Right lobe of liver (tissue), 6 donors: ENCODE measurements at regions not wholly inside any gene's neighbourhood (a gene's known extent, or its start where the extent isn't known, plus 50 kb on each side); places are given as distances from the start of the nearest gene placed in this dataset.

Experiments
- ATAC-seq, 4 donors: fragments of 200-7000 bp; cut with Tn5 transposase; one replicate each; pipeline ENCODE4 v1.9.1; 2020; ENCODE audit warnings: mild to moderate bottlenecking in 4 of 4, moderate library complexity in 4 of 4
- DNase-seq, 3 donors: peaks; one replicate each; pipeline ENCODE4 v3.0.0-alpha.2; 2020
- H3K27ac ChIP-seq, 3 donors: fragments of 200-600 bp; one replicate each; pipeline ENCODE4 v1.8.0; 2022
- H3K27me3 ChIP-seq, 2 donors: fragments of 200-600 bp; one replicate each; pipeline ENCODE4 v1.8.0; 2022
- H3K36me3 ChIP-seq, 4 donors: fragments of 200-600 bp; sonication (generic) in 1 of 4; one replicate each; pipeline versions ENCODE4 v1.5.1 to v1.8.0; 2017 to 2022; ENCODE audit warnings: control low read depth in 1 of 4
- H3K4me1 ChIP-seq, 4 donors: fragments of 200-600 bp; sonication (generic) in 1 of 4; one replicate each; pipeline versions ENCODE4 v1.5.1 to v1.8.0; 2017 to 2022; ENCODE audit warnings: control low read depth in 1 of 4
- H3K4me3 ChIP-seq, 3 donors: fragments of 200-600 bp; one replicate each; pipeline ENCODE4 v1.8.0; 2022
- H3K9me3 ChIP-seq, 4 donors: fragments of 200-600 bp; sonication (generic) in 1 of 4; one replicate each; pipeline versions ENCODE4 v1.5.1 to v1.8.0; 2017 to 2022; ENCODE audit warnings: control low read depth in 1 of 4
- CTCF ChIP-seq, 4 donors: fragments of 200-600 bp in 3 of 4; fragments of 450-650 bp in 1 of 4; IDR thresholded peaks; one replicate each; pipeline versions ENCODE4 v1.5.1 to v1.8.0; 2016 to 2022; ENCODE audit warnings: antibody characterized with exemption in 4 of 4, mild to moderate bottlenecking in 2 of 4
- POLR2A ChIP-seq: fragments of 450-650 bp; IDR thresholded peaks from one replicate; pipeline ENCODE4 v1.6.1; 2017; ENCODE audit warnings: antibody characterized with exemption, mild to moderate bottlenecking
- WGBS: methylation state at CpG from one replicate; pipeline ENCODE4 v1.1.6; 2018; ENCODE audit warnings: low coverage, low lambda C conversion rate; ENCODE audit not compliant: insufficient coverage; ENCODE audit errors: missing lambda C conversion rate; 5-methylcytosine and 5-hydroxymethylcytosine counted together
- intact Hi-C, 2 donors: fragments of 100-400 bp; cut with DNase I; formaldehyde crosslinking; loops; one replicate each; pipeline versions ENCODE4 v1.11.2 to v1.14.1; 2022
- donor health status: DM: no; HTN: yes; CAD: no.
- donor health status: DM: no; HTN: no; CAD: no.
- donor health status: DM: no; HTN: no; CAD: no.
- donor health status: DM: no; HTN: yes; CAD: no.
- donor health status: DM: no; HTN: yes; CAD: no.

GRCh38 chr4:115711575-115711974 is 598.2 kb upstream of the NDST4 start:
- ATAC-seq (no peak), DNase-seq (no peak)
- H3K27ac ChIP-seq = no peak overlapping the region
- no peaks in the 10 kb centered on the region for H3K27me3 ChIP-seq
- no peaks in the 10 kb centered on the region for H3K9me3 ChIP-seq
- TF ChIP-seq CTCF (IDR thresholded peaks at IDR 0.05) (no peak), POLR2A (no peak)
- no peak overlapping the region for H3K4me3 ChIP-seq
- WGBS = 32% methylated on average over 2 of the region's 2 CpGs
- intact Hi-C loops = no loop called here
- no peaks in the 10 kb centered on the region for H3K36me3 ChIP-seq
- no peaks in the 10 kb centered on the region for H3K4me1 ChIP-seq

GRCh38 chr4:115688961-115689360 is 575.5 kb upstream of the NDST4 start:
- no peak for TF ChIP-seq POLR2A
- no peak for TF ChIP-seq CTCF (IDR thresholded peaks at IDR 0.05)
- Histone ChIP-seq H3K4me1 (no peaks in the 10 kb centered on the region), H3K36me3 (no peaks in the 10 kb centered on the region), H3K4me3 (no peak overlapping the region), H3K27me3 (no peaks in the 10 kb centered on the region), H3K27ac (no peak overlapping the region), H3K9me3 (no peaks in the 10 kb centered on the region)
- ATAC-seq (no peak), DNase-seq (no peak)
- intact Hi-C loops = no loop called here

GRCh38 chr4:115687052-115687755 is 573.8 kb upstream of the NDST4 start:
- Histone ChIP-seq H3K27me3 (no peaks in the 10 kb centered on the region), H3K27ac (no peak overlapping the region), H3K9me3 (no peaks in the 10 kb centered on the region), H3K4me1 (no peaks in the 10 kb centered on the region), H3K4me3 (no peak overlapping the region), H3K36me3 (no peaks in the 10 kb centered on the region)
- 25% methylated on average over 1 of the region's 1 CpG for WGBS
- intact Hi-C loops = no loop called here
- DNase-seq (no peak), ATAC-seq (no peak)
- TF ChIP-seq CTCF (IDR thresholded peaks at IDR 0.05) (no peak), POLR2A (no peak)

DNA sequence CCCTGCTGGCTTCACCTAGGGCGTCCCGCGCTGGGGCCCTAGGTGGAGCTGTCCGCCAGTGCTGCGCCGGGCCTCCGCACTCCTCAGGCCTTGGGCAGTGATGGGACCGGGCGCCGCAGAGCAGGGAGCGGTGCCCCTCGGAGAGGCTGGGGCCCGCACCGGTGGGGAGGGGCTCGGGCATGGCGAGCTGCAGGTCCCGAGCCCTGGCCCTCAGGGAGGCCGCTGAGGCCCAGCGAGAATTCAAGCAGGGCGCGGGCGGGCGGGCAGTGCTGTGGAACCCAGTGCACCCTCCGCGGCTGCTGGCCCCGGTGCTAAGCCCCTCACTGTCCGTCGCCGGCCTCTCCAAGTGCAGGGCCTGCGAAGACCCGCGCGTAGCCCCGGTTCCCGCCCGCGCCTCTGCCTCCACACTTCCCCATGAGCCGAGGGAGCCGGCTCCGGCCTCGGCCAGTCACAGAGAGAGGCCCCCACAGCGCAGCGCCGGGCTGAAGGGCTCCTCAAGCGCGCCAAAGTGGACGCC is 565.1 kb upstream of the NDST4 start:
- Histone ChIP-seq H3K4me3 (no peak overlapping the region), H3K27ac (no peak overlapping the region), H3K27me3 (no peaks in the 10 kb centered on the region), H3K36me3 (no peaks in the 10 kb centered on the region), H3K4me1 (no peaks in the 10 kb centered on the region), H3K9me3 (no peaks in the 10 kb centered on the region)
- intact Hi-C loops = no loop called here
- peak in 1 of 3 donors; percentile 48 for DNase-seq
- peak in 1 of 4 donors; percentile 55 for ATAC-seq
- TF ChIP-seq CTCF (IDR thresholded peaks at IDR 0.05) = no peak
- TF ChIP-seq POLR2A = no peak
- 76% methylated on average over 3 of the region's 47 CpGs for WGBS
